Endothelial cell (in vitro differentiated cells): ENCODE measurements at regions not wholly inside any gene's neighbourhood (a gene's known extent, or its start where the extent isn't known, plus 50 kb on each side); places are given as distances from the start of the nearest gene placed in this dataset.
A peak's percentile ranks its signal among the peaks of the same experiment; 100 is the strongest.
"Not testable (repeated sequence)": the region's sequence is repeated elsewhere in the genome, so short reads cannot be mapped to it uniquely, and the experiment has no call there.

Source experiments
- DNase-seq: peaks from one replicate; pipeline ENCODE4 v3.0.0; 2021; ENCODE audit warnings: low spot score
- H3K27ac Mint-ChIP-seq: one replicate; pipeline ENCODE4 v1.8.0; 2021; ENCODE audit warnings: mixed read lengths, inconsistent platforms; ENCODE audit not compliant: unreplicated experiment
- H3K27me3 Mint-ChIP-seq: one replicate; pipeline ENCODE4 v1.8.0; 2021; ENCODE audit warnings: mild to moderate bottlenecking, moderate library complexity, mixed read lengths, inconsistent platforms; ENCODE audit not compliant: unreplicated experiment
- H3K36me3 Mint-ChIP-seq: one replicate; pipeline ENCODE4 v1.8.0; 2021; ENCODE audit warnings: mild to moderate bottlenecking, low read depth, mixed read lengths, inconsistent platforms; ENCODE audit not compliant: unreplicated experiment
- H3K4me1 Mint-ChIP-seq: one replicate; pipeline ENCODE4 v1.8.0; 2021; ENCODE audit warnings: mild to moderate bottlenecking, mixed read lengths, inconsistent platforms; ENCODE audit not compliant: unreplicated experiment
- H3K4me3 Mint-ChIP-seq: one replicate; pipeline ENCODE4 v1.8.0; 2021; ENCODE audit warnings: mild to moderate bottlenecking, mixed read lengths, inconsistent platforms; ENCODE audit not compliant: unreplicated experiment
- H3K9me3 Mint-ChIP-seq: one replicate; pipeline ENCODE4 v1.8.0; 2021; ENCODE audit warnings: mixed read lengths, inconsistent platforms; ENCODE audit not compliant: unreplicated experiment
- TF ChIP-seq, protein P1 (sequence below): fragments of 200-600 bp; sonication (generic); IDR thresholded peaks from one replicate; pipeline ENCODE4 v1.5.0; 2021; ENCODE audit warnings: antibody characterized with exemption; ENCODE audit not compliant: unreplicated experiment

DNA sequence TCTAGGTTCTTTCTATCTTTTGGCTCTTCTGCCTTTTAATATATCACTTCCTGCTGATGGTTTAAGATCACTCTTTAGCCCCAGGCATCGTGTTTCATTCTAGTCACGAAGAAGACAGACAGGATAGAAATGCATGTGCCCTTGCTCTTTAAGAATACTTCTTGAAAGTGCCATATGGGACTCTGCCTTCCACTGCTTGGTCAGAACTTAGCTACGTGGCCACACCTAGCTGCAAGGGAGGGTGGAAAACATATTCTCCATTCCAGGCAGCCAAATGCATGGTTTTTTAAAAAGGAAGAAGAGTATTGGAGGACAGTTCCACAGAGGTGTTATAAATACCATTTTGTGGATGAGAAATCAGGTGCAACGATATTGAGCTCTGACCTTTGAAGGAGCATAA, 143.3 kb downstream of the KLRB1 start:
- no peak for DNase-seq
- H3K4me1 Mint-ChIP-seq: peaks cover 3% of the 10 kb centered on the region
- H3K27me3 Mint-ChIP-seq: no peaks in the 10 kb centered on the region
- H3K9me3 Mint-ChIP-seq: no peaks in the 10 kb centered on the region
- TF ChIP-seq, protein P1, sequence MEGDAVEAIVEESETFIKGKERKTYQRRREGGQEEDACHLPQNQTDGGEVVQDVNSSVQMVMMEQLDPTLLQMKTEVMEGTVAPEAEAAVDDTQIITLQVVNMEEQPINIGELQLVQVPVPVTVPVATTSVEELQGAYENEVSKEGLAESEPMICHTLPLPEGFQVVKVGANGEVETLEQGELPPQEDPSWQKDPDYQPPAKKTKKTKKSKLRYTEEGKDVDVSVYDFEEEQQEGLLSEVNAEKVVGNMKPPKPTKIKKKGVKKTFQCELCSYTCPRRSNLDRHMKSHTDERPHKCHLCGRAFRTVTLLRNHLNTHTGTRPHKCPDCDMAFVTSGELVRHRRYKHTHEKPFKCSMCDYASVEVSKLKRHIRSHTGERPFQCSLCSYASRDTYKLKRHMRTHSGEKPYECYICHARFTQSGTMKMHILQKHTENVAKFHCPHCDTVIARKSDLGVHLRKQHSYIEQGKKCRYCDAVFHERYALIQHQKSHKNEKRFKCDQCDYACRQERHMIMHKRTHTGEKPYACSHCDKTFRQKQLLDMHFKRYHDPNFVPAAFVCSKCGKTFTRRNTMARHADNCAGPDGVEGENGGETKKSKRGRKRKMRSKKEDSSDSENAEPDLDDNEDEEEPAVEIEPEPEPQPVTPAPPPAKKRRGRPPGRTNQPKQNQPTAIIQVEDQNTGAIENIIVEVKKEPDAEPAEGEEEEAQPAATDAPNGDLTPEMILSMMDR: no peak
- H3K36me3 Mint-ChIP-seq: no peaks in the 10 kb centered on the region
- no peak overlapping the region for H3K4me3 Mint-ChIP-seq
- H3K27ac Mint-ChIP-seq: no peak overlapping the region

DNA sequence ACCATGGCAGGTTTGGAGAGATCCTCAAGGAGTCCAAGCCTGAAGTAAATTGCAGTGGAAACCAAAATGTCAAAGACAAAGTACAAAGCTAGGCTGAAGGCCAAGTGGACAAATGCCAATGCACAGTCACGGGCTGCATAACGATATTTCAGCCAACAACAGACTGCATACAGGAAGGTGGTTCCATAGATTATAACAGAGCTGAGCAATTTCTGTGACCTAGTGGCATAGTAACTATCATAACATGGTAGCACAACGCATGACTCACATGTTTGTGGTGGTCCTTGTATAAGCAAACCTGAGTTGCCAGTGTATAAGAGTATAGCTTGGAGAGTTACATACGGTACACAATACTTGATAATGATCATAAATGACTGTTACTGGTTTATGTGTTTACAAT, 152.2 kb downstream of the KLRB1 start:
- not testable (repeated sequence) for H3K36me3 Mint-ChIP-seq, H3K9me3 Mint-ChIP-seq, H3K27me3 Mint-ChIP-seq, H3K4me3 Mint-ChIP-seq, H3K4me1 Mint-ChIP-seq, H3K27ac Mint-ChIP-seq, DNase-seq

DNA sequence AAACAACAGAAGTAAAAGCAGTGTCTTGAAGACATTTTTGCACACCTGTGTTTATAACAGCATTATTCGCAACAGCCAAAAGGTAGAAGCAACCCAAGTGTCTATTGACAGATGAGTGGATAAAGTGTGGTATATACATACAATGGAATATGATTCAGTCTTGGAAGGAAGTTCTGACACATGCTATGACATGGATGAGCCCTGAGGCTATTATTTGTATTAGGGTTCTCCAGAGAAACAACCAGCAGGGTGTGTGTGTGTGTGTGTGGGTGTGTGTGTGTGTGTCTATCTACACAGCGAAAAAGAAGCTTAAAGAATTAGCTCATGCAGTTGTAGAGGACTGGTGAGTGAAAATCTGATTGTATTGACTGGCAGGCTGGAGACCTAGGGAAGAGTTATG, 153.7 kb downstream of the KLRB1 start:
- H3K4me3 Mint-ChIP-seq, DNase-seq, H3K4me1 Mint-ChIP-seq, H3K27ac Mint-ChIP-seq, H3K9me3 Mint-ChIP-seq, H3K27me3 Mint-ChIP-seq, H3K36me3 Mint-ChIP-seq: not testable (repeated sequence)

DNA sequence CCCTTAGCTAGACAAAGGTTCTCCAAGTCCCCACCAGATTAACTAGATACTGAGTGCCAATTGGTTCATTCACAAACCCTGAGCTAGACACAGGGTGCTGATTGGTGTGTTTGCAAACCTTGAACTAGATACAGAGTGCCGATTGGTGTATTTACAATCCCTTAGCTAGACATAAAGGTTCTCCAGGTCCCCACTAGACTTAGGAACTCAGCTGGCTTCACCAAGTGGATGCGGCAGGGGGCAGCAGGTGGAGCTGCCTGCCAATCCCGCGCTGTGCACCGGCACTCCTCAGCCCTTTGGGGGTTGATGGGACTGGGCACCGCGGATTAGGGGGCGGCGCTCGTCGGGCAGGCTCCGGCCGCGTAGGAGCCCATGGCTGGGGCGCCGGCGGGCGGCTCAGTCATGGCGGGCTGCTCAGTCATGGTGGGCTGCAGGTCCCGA, 157.6 kb downstream of the KLRB1 start:
- DNase-seq: peak; percentile 33

DNA sequence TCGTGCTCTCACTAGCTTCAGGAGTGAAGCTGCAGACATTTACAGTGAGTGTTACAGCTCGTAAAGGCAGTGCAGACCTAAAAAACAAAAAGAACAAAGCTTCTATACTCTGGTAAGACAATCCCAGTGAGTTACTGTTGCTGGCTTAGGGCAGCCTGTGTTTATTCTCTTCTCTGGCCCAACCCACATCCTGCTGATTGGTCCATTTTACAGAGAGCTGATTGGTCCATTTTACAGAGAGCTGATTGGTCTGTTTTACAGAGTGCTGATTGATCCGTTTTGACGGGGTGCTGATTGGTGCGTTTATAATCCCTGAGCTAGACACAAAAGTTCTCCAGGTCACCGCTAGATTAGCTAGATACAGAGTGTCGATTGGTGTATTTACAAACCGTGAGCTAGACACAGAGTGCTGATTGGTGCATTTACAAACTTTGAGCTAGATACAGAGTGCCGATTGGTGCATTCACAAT, 158.0 kb downstream of the KLRB1 start:
- H3K36me3 Mint-ChIP-seq, H3K4me1 Mint-ChIP-seq, H3K4me3 Mint-ChIP-seq, DNase-seq, H3K27me3 Mint-ChIP-seq, H3K9me3 Mint-ChIP-seq: not testable (repeated sequence)
- peak overlapping the region; percentile 38 for H3K27ac Mint-ChIP-seq

More for the DNA sequence above, 157.6 kb downstream of the KLRB1 start:
- not testable (repeated sequence) for H3K36me3 Mint-ChIP-seq, H3K9me3 Mint-ChIP-seq, H3K4me3 Mint-ChIP-seq, H3K4me1 Mint-ChIP-seq, H3K27me3 Mint-ChIP-seq, H3K27ac Mint-ChIP-seq

DNA sequence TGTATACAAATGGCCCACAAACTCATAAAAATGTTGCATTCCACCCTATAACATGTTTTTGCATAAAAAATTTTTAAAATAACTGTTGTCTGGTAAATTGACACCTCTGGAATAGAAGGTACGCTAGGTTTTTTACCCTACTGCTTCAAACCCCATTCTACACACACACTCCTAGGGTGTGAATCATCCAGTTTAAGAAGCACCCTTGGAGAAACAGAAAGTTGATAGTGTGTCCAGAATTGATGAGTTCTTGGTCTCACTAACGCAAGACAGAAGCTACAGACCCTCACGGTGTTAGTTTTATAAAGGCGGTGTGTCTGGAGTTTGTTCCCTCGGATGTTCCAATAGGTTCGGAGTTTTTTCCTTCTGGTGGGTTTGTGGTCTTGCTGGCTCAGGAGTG, 158.5 kb downstream of the KLRB1 start:
- peaks cover 3% of the 10 kb centered on the region for H3K4me1 Mint-ChIP-seq
- H3K9me3 Mint-ChIP-seq: no peaks in the 10 kb centered on the region
- H3K27ac Mint-ChIP-seq: no peak overlapping the region
- TF ChIP-seq, protein P1: no peak
- H3K27me3 Mint-ChIP-seq: no peaks in the 10 kb centered on the region
- peak overlapping the region; percentile 95 for H3K4me3 Mint-ChIP-seq
- H3K36me3 Mint-ChIP-seq: no peaks in the 10 kb centered on the region
- DNase-seq: no peak

DNA sequence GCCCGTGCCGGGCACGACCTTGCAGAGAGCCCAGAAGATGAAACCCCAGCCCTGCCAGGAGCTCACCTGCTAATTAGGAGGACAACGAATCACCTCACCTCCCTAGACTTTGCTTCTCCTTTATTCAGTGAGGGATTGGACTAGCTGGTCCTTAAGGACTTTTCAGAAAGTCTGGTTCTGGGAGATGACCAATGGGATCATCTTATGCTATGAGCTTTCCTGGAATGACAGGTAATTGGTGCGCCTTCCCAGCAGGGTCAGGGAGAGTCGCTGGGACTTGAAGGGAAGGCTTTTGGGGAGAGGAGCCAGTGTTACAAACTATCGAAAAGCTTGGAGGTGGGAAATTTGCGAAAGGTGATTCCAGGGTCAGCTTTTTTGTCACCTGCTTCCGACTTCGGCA, 159.1 kb downstream of the KLRB1 start:
- H3K27ac Mint-ChIP-seq, H3K4me1 Mint-ChIP-seq, DNase-seq, H3K36me3 Mint-ChIP-seq, H3K9me3 Mint-ChIP-seq, H3K27me3 Mint-ChIP-seq: not testable (repeated sequence)
- peak overlapping the region; percentile 95 for H3K4me3 Mint-ChIP-seq

DNA sequence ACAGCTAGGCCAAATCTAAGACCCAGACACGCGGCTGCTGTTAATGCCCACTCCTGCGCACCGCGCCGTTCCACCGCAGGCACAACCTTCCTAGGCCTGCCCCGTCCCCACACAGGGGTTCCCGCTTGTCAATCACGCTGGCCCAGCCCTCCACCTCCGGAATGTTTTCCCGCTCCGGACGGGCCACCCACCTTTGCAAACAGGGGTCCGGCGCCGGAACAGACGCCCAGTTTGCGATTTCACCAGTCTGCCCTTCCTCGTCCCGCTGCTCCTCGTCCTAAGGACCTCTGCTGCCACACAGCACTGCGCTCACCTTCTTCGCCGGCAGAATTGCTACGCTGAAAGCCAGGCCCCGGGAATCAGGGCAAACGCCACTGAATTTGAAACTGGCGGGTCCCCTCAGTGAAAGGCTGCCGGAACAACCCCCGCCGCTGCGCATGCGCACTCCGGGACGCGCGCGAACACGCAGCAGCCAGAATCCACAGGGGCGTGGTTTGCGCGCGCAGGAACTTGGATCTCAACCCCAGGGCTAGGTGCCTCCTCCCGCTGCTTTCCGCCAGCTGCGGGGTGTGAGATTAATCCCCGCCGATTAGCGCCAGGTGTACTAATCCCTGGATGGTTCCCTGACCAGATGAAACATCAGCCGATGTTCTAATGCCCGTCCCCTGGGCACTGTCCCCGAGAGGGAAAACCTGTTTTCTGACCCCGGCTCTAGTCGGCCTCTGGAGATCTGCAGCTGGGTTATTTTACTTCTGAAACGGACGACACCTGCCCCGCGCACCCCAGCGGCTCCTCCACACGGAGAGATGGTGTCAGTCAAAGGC, 159.7 kb downstream of the KLRB1 start:
- peak overlapping the region; percentile 95 for H3K4me3 Mint-ChIP-seq
- H3K9me3 Mint-ChIP-seq, H3K4me1 Mint-ChIP-seq, H3K27me3 Mint-ChIP-seq, H3K36me3 Mint-ChIP-seq: not testable (repeated sequence)
- DNase-seq: peak; percentile 86
- H3K27ac Mint-ChIP-seq: peak overlapping the region; percentile 36

DNA sequence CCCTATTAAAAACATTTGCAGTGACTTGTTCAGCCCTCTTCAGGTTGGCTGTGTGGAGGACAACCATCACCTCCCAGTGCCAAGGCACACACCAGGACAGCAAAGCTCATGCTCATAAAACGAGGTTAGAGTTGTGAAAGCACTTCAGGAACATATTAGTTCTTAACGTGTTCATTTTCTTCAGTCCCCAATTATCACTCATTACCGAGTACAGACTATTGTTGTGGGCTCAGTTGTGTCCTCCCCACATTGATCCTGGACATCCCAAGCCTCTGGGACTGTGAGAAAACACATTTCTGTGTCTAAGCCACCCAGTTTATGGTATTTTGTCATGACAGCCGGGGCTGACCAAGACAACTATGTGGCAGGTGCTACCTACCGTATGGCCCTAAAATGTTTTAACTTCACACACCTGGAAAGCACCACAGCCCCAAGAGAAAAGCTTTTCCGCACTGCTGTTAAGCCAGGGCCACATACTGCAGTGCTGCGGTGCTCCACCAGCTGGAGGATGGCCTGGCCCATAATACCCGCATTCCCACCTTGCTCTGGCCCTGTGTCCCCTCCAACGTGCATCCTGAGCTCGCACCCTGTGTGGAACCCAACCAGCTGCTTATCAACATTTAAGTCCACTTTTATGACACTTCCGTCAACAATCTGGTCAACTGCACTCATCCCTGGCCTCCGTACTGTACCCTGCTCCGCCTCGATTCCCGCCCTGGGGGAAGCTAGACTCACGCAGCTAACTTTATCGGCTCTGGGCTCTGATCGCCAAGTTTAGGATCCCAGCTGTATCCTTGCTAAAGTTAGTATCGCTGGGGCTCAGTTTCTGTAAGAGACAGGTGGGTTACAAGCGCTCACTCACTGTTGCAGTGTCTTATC, 160.6 kb downstream of the KLRB1 start:
- peak; percentile 14 for DNase-seq
- not testable (repeated sequence) for H3K36me3 Mint-ChIP-seq, H3K27me3 Mint-ChIP-seq, H3K9me3 Mint-ChIP-seq, H3K27ac Mint-ChIP-seq, H3K4me1 Mint-ChIP-seq
- peak overlapping the region; percentile 95 for H3K4me3 Mint-ChIP-seq

DNA sequence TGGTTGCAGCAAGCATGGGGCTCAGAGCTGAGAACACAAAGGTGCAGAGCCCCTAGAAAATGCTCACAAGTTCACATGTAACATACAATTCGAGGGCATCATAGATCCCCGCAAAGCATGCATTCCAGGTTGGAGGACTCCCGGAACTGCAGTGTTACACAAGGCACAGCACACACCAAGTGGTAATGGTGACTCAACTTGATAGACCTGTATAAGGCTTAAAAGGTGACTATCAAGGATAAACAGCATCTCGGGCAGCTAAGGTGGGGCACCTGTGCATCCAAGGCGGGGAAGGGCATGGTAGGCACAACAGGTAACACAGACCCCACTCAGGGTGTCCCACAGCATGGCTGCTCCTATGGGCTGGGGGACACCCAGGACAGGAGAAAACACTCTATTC, 167.3 kb downstream of the KLRB1 start:
- not testable (repeated sequence) for H3K9me3 Mint-ChIP-seq, H3K4me3 Mint-ChIP-seq, H3K4me1 Mint-ChIP-seq, DNase-seq, H3K27me3 Mint-ChIP-seq, H3K36me3 Mint-ChIP-seq, H3K27ac Mint-ChIP-seq
